GM12873 (cell line): ENCODE measurements at regions not wholly inside any gene's neighbourhood (a gene's known extent, or its start where the extent isn't known, plus 50 kb on each side); places are given as distances from the start of the nearest gene placed in this dataset.

ENCODE experiments used
- CTCF ChIP-seq: IDR thresholded peaks from 2 replicates; pipeline ENCODE4 v1.5.1; 2012; ENCODE audit warnings: low read depth, mild to moderate bottlenecking, moderate library complexity, low read length, control low read depth; ENCODE audit not compliant: insufficient read depth; ENCODE audit errors: missing control alignments

- TF ChIP-seq CTCF = no peak
Observed at GRCh38 chr6:96743496-96743895, 93.8 kb downstream of the GPR63 start.

DNA sequence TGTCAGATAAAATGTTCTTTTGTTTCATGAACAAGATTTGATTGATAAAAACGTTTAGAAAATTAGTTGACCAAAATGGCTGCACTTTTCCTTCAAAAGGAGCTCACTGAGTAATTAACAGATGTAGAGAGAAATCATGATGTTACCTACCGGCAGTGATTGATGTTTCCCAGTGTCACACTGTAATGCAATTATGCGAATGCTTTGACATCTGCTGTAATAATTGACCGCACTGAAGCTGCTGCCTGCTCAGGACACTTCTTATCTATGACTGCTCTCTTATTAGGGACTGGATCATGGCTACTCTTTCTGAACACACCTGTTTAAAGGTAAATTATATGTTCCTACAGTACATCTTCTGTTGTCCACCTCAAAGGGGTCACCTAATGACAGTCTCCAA, 94.6 kb downstream of the GPR63 start:
- no peak for TF ChIP-seq CTCF

- TF ChIP-seq CTCF = no peak
Observed at GRCh38 chr6:96735332-96735731, 101.9 kb downstream of the GPR63 start.

GRCh38 chr6:96727144-96727543, 110.1 kb downstream of the GPR63 start:
- TF ChIP-seq CTCF = no peak

DNA sequence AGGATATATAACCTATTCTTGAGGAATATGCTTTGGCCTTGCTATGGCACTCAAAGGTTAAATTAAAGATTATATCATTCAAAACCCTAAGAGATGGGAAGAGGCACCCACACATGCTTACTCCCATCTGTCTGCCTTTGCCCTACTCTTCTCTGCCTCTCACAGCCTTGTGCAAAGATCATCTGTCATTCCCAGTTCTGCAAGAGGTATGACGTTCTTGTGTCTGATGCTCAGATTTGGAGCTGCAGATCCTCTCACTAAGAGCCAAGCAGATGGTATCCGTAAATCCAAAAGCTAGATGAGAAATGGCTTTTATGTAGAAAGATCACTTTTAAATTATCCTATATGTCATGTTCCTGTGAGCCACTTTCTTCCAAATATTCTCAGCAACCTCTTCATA, 112.0 kb downstream of the GPR63 start:
- no peak for TF ChIP-seq CTCF

GRCh38 chr6:96724641-96725040, 112.6 kb downstream of the GPR63 start:
- no peak for TF ChIP-seq CTCF

GRCh38 chr6:96723362-96723761, 113.9 kb downstream of the GPR63 start:
- TF ChIP-seq CTCF = no peak
